Panc1 (cell line): ENCODE measurements at regions not wholly inside any gene's neighbourhood (a gene's known extent, or its start where the extent isn't known, plus 50 kb on each side); places are given as distances from the start of the nearest gene placed in this dataset.

Experiments
- ATAC-seq: fragments of 200-7000 bp; cut with Tn5 transposase; 2 replicates; pipeline ENCODE4 v1.9.1; 2020; ENCODE audit warnings: mild to moderate bottlenecking, moderate library complexity
- BruUV-seq: library from RNA; stranded (reverse); fragments of 400-500 nt; replicated peaks from 2 replicates; lab custom pipeline; 2021; lab: Mats Ljungman, UMichigan
- CTCF ChIA-PET: fragments of 300-600 bp; sonication (Branson Sonifier 250); formaldehyde crosslinking; loops from one replicate; lab custom pipeline; 2022; ENCODE audit warnings: antibody characterized with exemption; lab: Charles Lee
- POLR2A ChIA-PET: fragments of 300-600 bp; sonication (Branson Sonifier 250); formaldehyde crosslinking; loops from one replicate; lab custom pipeline; 2022; ENCODE audit warnings: antibody characterized with exemption; lab: Charles Lee
- DNase-seq: peaks from one replicate; pipeline ENCODE4 v3.0.0-alpha.2; 2010; ENCODE audit warnings: low read depth, low spot score
- H3K27ac ChIP-seq: 2 replicates; pipeline ENCODE4 v1.5.1; 2011; ENCODE audit warnings: mild to moderate bottlenecking, low read length, inconsistent platforms
- H3K27me3 ChIP-seq: fragments of 200-500 bp; sonication (Bioruptor generic); 2 replicates; pipeline ENCODE4 v1.6.0; 2014; ENCODE audit warnings: low read length, inconsistent platforms; ENCODE audit not compliant: control insufficient read depth, insufficient read depth
- H3K36me3 ChIP-seq: fragments of 200-500 bp; sonication (Bioruptor generic); 2 replicates; pipeline ENCODE4 v1.5.1; 2014; ENCODE audit warnings: inconsistent platforms, mild to moderate bottlenecking, low read length, moderate library complexity; ENCODE audit not compliant: control insufficient read depth, insufficient read depth
- H3K4me1 ChIP-seq: 2 replicates; pipeline ENCODE4 v1.5.1; 2011; ENCODE audit warnings: inconsistent platforms, mild to moderate bottlenecking, low read length, moderate library complexity; ENCODE audit not compliant: control insufficient read depth, insufficient read depth
- H3K4me3 ChIP-seq, 2 experiments: 2 replicates each; pipeline ENCODE4 v1.5.1; 2011 to 2012; ENCODE audit warnings: low read depth in 2 of 2, low read length in 2 of 2, mild to moderate bottlenecking in 2 of 2, inconsistent platforms in 1 of 2, moderate library complexity in 1 of 2
- H3K9me3 ChIP-seq: fragments of 200-500 bp; sonication (Bioruptor generic); 2 replicates; pipeline ENCODE4 v1.5.1; 2014; ENCODE audit warnings: low read depth, mild to moderate bottlenecking, inconsistent platforms, low read length, moderate library complexity; ENCODE audit not compliant: control insufficient read depth, insufficient read depth
- POLR2AphosphoS5 ChIP-seq: IDR thresholded peaks from 2 replicates; pipeline ENCODE4 v1.6.1; 2012; ENCODE audit warnings: mild to moderate bottlenecking, low read depth, low read length, moderate library complexity
- SIN3A ChIP-seq: IDR thresholded peaks from 2 replicates; pipeline ENCODE4 v1.6.1; 2012; ENCODE audit warnings: low read depth, mild to moderate bottlenecking, low read length, moderate library complexity, borderline replicate concordance; ENCODE audit not compliant: insufficient read depth
- TCF7L2 ChIP-seq: IDR thresholded peaks from 2 replicates; pipeline ENCODE4 v1.6.1; 2011; ENCODE audit warnings: mild to moderate bottlenecking, low read depth, low read length, inconsistent platforms
- in situ Hi-C: cut with HindIII; loops from 2 replicates; pipeline ENCODE4 v1.10.0; 2016; ENCODE audit warnings: low sequenced_read_pairs, low pct_unique_long_range_greater_than_20kb
- intact Hi-C: fragments of 100-400 bp; cut with micrococcal nuclease; formaldehyde crosslinking; loops from one replicate; pipeline ENCODE4 v1.10.0; 2022; ENCODE audit not compliant: unreplicated experiment
- TF ChIP-seq, protein P1 (sequence below), 2 experiments: IDR thresholded peaks; 2 replicates each; pipeline ENCODE4 v1.6.1; 2011 to 2012; ENCODE audit warnings: low read depth in 2 of 2, control low read depth in 1 of 2, low read length in 1 of 2, mild to moderate bottlenecking in 1 of 2, moderate library complexity in 1 of 2; ENCODE audit not compliant: insufficient read depth in 1 of 2
- TF ChIP-seq, protein P2 (sequence below): fragments of 450-650 bp; IDR thresholded peaks from 2 replicates; pipeline ENCODE4 v1.5.1; 2017; ENCODE audit warnings: mild to moderate bottlenecking

DNA sequence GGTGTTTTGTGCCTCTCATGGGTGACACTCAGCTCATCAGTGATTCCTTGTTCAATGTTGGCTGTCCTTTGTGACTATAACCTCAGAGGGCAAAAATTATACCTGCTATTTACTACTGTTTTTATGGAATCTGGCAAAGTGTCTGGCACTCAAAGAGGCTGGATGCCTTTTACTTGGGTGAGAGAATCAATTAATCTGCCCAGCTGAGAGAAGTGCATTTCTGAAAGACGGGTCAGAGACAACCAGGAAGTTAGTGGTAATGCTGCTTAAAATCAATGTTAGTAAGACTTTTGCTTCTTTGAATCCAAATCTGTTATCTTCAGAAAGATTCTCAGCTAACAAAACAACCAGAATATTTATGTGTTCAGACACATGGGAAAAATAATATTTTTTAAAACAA, 436.2 kb upstream of the SUCLG2 start:
- TF ChIP-seq, protein P1, sequence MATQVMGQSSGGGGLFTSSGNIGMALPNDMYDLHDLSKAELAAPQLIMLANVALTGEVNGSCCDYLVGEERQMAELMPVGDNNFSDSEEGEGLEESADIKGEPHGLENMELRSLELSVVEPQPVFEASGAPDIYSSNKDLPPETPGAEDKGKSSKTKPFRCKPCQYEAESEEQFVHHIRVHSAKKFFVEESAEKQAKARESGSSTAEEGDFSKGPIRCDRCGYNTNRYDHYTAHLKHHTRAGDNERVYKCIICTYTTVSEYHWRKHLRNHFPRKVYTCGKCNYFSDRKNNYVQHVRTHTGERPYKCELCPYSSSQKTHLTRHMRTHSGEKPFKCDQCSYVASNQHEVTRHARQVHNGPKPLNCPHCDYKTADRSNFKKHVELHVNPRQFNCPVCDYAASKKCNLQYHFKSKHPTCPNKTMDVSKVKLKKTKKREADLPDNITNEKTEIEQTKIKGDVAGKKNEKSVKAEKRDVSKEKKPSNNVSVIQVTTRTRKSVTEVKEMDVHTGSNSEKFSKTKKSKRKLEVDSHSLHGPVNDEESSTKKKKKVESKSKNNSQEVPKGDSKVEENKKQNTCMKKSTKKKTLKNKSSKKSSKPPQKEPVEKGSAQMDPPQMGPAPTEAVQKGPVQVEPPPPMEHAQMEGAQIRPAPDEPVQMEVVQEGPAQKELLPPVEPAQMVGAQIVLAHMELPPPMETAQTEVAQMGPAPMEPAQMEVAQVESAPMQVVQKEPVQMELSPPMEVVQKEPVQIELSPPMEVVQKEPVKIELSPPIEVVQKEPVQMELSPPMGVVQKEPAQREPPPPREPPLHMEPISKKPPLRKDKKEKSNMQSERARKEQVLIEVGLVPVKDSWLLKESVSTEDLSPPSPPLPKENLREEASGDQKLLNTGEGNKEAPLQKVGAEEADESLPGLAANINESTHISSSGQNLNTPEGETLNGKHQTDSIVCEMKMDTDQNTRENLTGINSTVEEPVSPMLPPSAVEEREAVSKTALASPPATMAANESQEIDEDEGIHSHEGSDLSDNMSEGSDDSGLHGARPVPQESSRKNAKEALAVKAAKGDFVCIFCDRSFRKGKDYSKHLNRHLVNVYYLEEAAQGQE (IDR thresholded peaks at IDR 0.05; ENCODE audit: insufficient read depth in 1 of 2, low read depth in 2 of 2, low read length in 1 of 2), result no peak
- TF ChIP-seq, protein P2, sequence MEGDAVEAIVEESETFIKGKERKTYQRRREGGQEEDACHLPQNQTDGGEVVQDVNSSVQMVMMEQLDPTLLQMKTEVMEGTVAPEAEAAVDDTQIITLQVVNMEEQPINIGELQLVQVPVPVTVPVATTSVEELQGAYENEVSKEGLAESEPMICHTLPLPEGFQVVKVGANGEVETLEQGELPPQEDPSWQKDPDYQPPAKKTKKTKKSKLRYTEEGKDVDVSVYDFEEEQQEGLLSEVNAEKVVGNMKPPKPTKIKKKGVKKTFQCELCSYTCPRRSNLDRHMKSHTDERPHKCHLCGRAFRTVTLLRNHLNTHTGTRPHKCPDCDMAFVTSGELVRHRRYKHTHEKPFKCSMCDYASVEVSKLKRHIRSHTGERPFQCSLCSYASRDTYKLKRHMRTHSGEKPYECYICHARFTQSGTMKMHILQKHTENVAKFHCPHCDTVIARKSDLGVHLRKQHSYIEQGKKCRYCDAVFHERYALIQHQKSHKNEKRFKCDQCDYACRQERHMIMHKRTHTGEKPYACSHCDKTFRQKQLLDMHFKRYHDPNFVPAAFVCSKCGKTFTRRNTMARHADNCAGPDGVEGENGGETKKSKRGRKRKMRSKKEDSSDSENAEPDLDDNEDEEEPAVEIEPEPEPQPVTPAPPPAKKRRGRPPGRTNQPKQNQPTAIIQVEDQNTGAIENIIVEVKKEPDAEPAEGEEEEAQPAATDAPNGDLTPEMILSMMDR, result no peak
- Histone ChIP-seq H3K4me3 (no peak overlapping the region), H3K36me3 (no peaks in the 10 kb centered on the region), H3K27ac (no peak overlapping the region), H3K9me3 (no peaks in the 10 kb centered on the region), H3K27me3 (no peaks in the 10 kb centered on the region; the same call in 1 of the 2 replicates), H3K4me1 (no peaks in the 10 kb centered on the region)
- ChIA-PET POLR2A (no interaction called here), CTCF (no interaction called here)
- ATAC-seq (no peak), DNase-seq (no peak)
- in situ Hi-C loops (no loop called here), intact Hi-C loops (no loop called here)
- no TSS peak for BruUV-seq

DNA sequence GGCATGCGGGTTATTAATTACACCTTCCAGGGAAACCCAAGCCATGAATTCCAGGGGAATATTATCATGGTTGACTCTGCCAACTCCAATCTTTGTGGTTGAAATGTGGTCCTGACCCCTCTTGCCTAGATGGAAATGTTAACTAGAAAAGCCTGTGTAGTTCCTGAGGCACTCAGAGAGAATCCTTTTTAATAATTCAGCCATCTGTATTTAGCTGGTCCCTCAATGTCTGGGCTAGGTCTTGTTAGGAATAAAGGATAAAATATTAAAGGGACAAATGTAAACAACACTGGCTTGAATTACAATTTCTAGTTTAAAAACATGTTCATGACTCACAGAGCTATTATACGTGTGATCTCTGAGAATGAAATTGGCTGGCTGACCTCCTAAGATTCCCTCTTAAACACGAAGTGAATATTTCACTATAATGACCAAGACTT, 435.2 kb upstream of the SUCLG2 start:
- DNase-seq, result no peak
- no TSS peak for BruUV-seq
- ChIA-PET CTCF (no interaction called here), POLR2A (no interaction called here)
- no peak for ATAC-seq
- Histone ChIP-seq H3K27ac (no peak overlapping the region), H3K9me3 (no peaks in the 10 kb centered on the region), H3K36me3 (no peaks in the 10 kb centered on the region), H3K4me3 (no peak overlapping the region), H3K4me1 (no peaks in the 10 kb centered on the region), H3K27me3 (no peaks in the 10 kb centered on the region; the same call in 1 of the 2 replicates)
- in situ Hi-C loops (no loop called here), intact Hi-C loops (no loop called here)
- no peak for TF ChIP-seq POLR2AphosphoS5
- TF ChIP-seq, protein P2, result no peak
- TF ChIP-seq SIN3A, result no peak
- TF ChIP-seq, protein P1 (IDR thresholded peaks at IDR 0.05; ENCODE audit: insufficient read depth in 1 of 2, low read depth in 2 of 2, low read length in 1 of 2), result no peak
- TF ChIP-seq TCF7L2, result no peak
